Frontal cortex (tissue), 3 donors: ENCODE measurements at regions not wholly inside any gene's neighbourhood (a gene's known extent, or its start where the extent isn't known, plus 50 kb on each side); places are given as distances from the start of the nearest gene placed in this dataset.

ENCODE experiments used
- DNase-seq, 2 donors: peaks; one replicate each; pipeline ENCODE4 v3.0.0; 2012; ENCODE audit warnings: low spot score in 2 of 2
- FAIRE-seq: peaks from 2 replicates; lab custom pipeline; 2012; peaks lifted over from hg19 to GRCh38; lab: Jason Lieb, UNC
- donor health status: control.
- donor health status: control.
- donor health status: control.

DNA sequence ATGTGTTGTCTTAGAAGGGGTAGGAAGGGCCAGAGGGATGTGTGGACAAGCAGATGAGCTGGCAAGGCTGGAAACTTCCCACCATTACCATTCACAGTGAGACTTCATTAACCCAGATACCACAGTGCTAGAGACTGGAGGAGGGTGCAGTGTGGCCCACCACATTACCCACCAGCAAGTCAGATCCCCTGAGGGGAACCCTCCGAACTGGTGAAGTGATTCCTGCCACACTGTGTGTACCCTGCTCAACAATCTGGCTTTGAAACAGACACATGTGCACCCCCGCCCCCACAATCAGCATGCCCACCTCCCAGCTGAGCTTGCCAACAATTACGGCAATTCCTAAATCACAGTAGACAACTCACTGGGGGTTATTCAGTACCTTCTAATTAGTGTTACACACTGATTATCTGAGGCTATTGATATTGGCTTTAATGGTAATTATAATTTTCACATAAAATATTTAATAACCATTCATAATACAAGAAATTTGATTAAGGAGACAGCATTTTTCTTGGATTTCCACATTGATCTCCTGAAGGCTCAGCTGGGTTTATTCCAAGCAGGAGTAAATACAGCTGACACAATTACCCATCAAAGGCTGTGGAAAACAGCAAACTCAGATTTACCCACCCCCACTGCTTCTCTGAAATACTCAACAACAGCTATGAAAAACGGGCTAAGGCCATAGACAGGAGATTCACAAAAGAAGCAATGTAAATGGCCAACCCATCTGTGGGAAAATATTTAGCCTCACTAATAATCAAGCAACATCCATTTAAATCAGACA lies 169.3 kb upstream of the FSTL4 start:
- FAIRE-seq: no peak
- DNase-seq: no peak

DNA sequence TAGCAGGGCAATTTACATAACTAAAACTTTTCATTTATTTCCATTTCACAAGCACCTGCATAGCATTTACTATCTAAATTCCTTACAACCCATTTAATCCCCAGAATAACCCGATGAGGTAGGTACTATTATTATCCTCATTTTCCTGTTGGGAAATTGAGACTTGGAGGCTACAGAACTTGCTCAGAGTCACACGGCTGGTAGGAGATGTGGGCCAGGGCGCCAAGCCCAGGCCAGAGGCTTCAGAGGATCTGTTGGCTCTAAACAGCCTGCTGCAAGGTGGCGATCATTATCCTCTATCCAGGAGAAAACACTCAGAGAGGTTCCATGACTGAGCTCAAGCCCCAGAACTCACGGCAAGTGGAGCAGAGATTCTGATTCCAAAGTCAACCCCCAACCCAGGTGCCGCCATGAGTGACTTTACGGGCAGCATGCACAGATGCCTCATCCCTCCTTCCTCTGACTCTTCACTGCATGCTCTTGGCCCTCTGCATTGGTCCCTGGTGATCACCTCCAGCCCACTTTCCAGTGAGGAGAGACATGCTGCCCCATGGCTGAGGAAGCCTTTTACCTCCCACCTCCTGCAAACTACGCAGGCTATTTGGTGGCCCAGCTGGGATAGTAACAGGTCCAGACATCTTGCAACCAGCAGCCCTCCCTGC lies 168.4 kb upstream of the FSTL4 start:
- FAIRE-seq: no peak

DNA sequence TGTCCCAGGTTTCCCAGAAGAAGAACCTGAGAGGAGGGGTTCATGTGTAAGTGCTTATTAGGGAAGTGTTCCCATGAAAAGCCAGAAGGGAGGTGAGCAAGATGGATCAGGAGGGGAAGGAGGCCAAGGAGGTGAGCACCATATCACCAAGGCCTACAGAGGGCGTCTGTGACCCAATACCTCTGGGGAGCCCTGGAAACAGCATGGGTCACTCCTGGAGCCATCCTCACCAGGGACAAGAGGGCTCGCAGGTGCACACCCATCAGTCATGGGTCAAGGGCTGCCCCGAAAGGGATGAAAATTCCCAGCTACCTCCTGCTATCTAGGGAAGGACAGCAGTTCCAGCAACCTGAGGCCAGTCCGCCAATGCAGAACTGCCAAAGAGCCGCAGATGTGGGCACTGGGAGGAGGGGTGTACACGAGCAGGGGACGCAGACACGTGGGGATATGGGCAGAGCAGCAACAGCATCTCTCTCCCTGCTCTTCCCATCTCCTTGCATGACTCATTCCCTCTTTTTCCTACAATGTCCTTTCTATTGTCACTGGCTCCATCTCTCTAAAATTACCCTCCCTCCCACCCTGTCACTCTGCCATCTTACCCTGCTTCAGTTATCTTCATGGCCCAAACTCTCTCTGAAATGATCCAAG lies 167.6 kb upstream of the FSTL4 start:
- DNase-seq: no peak
- no peak for FAIRE-seq

More for the DNA sequence above, 168.4 kb upstream of the FSTL4 start:
- no peak for DNase-seq

DNA sequence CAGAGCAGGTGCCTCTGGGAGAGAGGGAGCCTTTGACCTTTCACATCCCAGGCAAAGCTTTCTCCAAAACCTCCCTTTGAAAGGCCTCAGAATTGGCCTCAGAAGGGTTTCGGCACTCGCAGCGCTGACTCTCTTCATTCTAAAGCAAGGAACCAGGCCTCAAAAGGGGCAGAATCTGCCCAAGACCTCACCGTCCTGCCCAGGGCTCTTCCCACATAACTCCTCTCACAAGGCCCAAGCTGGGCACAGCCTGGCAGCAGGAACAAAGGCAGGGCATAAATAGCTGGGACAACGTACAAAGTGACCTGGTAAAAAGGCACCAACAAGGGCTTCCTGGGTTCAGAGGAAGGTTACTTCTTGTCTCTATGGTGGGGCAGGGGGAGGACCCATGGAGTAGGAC lies 166.3 kb upstream of the FSTL4 start:
- DNase-seq (no peak), FAIRE-seq (no peak)

DNA sequence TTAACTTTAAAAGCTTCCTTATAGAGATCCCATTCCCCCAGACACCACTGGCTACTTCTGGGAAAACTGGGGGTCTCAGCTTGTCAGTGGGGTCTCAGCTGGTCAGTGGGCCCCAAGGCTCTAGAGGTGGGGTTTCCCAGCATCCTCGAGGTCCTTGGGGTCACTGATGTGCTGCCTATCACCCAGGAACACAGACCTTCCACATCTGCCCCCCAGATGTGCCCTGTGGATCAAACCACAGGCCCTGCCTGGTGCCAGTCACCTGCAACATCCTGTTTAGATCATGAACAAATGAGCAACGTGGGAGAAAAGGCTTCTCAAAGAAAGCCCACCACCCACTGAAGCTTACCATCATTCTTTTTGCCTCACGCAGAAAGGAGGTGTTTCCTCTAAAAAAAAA lies 165.6 kb upstream of the FSTL4 start:
- FAIRE-seq (no peak), DNase-seq (no peak)

DNA sequence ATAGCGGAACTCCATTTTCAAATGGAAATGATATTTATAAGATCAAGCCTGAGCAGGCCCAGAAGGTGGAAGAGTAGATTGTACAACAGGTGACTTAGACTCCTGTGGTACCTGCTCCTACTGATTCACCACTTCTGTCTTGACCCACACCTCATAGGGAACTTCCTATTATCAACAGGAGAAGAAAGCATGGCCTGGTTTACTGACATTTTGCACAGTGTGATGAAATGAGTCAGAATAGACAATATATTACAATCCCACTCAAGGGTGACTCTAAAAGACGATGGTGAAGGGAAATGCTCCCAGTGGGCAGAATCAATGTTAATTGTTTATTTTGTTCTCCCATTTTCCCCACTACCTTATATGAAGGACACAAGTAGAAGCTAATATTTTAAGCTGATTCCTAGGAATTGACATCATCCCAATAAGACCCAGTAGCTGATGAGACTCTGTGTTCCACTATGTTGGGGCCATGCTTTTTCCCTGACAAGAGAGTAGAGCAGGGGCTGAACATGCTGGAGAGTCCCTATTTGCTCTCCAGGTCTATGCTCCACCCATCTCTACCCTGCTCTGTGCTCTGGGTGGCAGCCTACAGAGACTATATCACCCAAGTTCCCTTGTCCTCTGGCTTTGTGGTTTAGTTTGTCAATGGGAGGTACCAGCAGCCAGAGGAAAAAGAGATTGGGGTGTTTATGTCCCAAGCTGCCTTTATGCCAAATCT lies 163.4 kb upstream of the FSTL4 start:
- DNase-seq: no peak
- FAIRE-seq: no peak

DNA sequence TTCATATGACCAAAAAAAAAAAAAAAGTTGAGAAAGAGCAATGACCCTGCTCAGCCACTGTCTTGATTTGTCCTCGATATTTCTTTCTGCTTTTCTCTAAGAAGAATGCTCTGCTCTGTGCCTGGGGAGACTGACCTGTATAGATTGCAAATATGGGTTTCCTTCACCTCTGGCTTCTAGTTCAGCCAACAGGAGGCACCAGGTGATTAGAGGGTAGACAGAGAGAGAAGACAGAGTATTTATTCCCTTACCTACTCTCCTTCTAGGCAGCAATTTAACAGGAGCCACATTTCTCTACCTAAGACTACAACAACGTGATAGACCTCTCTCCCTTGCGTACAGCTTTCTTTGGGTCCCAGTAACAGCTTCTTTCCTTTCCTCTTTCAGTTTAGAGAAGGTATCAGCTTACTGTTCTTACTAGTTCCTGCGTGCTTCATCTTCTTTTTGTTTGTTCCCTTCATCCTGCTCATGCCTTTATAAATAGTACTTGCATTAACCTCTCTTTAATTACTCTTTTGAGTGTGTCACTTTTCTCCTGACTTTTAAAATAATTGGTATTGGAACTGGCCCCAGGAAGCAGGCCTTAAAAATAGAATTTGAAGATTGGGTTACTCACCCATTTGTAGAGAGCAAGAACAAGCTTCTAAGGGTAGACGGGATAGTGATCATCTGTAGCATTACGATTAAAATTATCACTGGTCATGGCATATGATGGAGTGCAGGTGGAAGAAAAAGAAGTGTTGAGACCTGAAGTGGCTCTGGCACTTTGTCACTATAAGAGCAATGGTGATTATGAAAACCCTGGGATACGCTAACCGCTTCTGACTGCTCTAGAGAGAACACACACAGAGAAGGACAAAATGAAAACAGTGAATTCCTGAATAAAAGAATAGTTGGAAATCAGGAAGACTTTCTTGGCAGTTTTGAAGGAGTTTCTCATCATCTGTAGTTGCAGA lies 161.2 kb upstream of the FSTL4 start:
- FAIRE-seq (no peak), DNase-seq (no peak)

DNA sequence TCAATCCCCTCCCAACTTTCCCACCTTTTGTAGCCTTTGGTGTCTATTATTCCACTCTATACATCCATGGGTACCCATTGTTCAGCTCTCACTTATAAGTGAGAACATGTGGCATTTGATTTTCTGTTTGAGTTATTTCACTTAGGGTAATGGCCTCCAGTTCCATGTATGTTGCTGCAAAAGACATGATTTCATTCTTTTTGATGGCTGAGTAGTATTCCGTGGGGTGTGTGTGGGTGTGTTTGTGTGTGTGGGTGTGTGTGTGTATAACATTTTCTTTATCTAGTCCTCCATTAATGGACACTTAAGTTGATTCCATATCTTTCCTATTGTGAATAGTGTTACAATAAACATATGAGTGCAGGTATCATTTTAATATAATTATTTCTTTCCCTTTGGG lies 157.5 kb upstream of the FSTL4 start:
- DNase-seq: no peak
- FAIRE-seq: no peak

DNA sequence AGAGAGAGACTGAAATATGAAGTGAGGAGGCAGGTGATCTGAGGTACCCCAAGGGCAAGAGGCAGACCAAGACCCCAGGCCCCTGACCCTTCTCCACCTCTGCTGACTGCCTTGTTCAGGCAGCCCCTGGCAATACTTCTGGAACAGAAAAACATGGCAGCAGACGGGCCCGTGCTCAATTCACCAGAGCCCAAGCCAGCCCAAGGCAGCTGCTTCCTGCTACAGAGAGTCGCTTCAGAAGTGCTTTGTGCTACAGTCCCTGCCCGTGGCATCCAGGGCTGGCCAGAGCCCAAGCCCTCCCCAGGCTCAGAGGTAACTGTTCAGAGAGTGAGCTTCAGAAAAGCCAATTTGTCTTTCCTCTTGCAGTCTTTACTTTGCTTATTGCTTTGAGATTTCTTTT lies 151.4 kb upstream of the FSTL4 start:
- DNase-seq (no peak), FAIRE-seq (no peak)

DNA sequence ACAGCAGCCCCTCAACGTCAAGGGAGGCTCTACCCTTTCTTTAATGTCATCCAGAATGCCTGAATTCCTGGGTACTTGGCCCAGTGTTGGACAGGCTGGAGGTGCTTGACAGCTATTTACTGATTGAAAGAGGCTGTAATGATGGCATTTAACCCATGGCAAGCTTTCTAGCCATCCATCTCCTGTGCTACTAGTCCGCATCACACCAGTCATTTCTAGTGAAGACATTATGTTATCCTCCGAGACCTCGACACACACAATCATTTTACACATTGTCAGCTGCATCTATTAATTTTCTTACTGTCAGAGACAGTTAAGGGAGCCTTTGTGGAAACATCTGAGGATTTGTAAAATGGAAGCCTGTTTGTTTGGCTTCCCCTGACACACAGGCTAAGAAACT lies 149.3 kb upstream of the FSTL4 start:
- FAIRE-seq (no peak), DNase-seq (no peak)

DNA sequence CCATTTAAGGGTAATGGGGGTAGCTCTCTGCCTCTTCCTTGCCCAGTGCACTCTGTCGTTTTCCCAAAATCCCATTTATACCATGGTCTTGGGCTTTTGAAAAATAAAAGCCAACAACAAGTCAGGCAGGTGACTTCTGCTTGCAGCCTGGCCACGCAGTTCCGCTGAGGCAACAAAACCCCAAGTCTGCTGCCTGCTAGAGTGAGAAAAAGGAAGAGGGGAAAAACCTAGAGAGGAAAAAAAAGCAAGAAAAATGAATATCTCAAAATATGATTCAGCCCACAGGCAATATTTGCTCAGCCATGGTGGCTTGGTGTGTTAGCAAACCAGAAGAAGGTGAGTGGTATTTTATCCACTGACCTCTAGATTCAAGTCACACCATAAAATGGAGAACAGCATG lies 148.2 kb upstream of the FSTL4 start:
- FAIRE-seq: no peak
- DNase-seq: no peak

DNA sequence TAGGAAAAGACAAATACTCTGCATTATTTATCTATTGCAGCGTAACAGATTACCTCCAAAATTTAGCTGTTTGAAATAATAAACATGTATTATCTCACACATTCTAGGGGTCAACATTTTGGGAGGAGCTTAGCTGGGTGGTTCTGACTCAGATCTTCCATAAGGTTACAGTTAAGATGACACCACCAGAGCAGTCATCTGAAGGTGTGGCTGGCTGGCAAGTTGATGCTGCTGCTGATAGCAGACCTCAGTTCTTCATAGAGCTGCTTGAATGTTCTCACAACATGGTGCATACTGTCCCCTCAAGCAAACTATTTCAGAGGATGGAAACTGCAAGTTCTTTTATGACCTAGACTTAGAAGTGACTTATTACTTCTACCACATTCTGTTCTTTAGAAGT lies 146.3 kb upstream of the FSTL4 start:
- no peak for DNase-seq
- no peak for FAIRE-seq

DNA sequence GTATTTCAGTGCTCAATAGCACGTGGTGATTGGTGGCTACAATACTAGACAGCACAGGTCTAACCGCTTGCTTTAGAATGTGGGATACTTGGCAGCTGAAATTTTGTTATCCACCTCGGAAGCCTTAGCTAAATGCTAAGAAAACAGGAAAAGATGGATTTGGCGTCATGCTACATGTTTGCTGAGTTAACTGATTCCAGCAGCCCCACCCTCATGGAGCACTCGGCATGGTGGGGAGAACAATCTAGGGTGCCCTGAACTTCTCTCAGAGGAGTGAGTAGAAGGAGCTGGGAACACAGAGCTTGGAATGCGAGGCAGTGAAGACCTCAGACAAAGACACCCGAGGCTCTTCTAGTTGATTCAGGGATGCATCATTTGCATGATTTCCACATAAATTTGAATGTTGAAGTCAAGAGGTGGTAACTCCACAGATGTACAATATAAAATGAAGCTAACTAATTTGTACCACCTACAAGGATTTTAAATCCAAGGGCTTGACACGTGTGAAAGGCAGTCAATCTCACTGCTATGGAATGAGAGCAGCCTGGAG lies 145.1 kb upstream of the FSTL4 start:
- FAIRE-seq (no peak), DNase-seq (no peak)

DNA sequence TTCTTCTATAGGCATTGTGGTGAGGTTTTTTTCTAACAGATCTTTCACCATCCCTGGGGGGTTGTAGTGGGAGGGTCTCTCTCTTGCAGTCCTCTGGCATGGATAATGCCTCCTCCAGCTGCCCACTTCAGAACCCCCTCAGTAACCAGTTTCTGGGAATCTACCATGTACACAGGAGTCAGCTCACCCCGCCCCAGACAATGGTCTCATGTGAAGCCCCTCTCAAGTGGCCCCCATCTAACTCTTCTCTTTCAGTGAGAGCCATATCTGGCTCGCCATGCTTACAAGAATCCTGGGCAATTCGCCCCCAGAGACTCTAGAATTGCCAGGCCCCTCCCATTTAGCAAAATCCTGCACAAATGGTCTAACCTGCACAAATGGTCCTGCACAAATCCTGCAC lies 144.4 kb upstream of the FSTL4 start:
- DNase-seq (no peak), FAIRE-seq (no peak)

DNA sequence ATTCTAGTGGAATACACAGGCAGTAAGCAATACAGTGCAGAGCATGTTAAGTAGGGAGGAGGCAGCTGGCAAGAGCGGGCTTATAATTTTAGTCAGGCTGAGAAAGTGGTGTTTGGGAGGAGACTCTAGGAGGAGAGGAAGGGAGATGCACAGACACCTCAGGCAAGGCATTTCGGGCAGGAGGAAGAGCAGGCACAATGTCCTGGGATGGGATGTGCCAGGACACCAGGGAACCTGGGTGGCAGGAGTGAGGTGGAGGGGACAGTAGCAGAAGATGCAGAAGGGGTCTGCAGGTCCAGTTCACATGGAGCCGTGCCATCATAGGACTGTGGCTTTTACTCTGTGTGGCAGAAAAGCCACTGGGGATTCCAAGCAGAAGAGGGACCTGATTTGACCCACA lies 143.7 kb upstream of the FSTL4 start:
- DNase-seq (no peak), FAIRE-seq (no peak)

DNA sequence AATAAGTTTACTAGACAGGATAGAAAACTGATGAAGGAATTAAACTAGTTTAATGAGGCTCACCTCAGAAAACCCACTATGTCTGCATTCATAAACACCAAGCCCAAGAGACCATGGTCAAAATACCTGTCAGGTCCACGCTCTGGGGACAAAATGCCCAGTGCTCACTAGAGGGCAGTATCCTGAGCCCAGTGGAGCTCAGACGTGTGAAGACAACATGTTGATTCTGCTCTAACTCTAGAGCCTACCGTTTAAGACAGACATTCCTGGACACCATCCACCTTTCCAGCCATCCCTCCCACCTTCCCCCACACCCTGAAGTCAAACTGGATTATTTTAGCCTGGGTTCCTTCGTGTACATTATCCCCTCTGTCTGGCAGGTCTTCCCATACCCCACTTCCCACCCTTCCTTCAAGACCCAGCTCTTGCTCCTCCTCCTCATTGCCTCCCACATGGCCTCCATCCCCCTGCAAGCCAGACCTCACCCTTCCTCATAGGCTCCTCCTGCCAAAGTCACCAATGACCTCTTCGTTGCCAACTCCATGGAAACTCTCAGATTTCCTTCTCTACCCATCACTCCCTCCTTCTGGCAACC lies 142.3 kb upstream of the FSTL4 start:
- DNase-seq (no peak), FAIRE-seq (no peak)

DNA sequence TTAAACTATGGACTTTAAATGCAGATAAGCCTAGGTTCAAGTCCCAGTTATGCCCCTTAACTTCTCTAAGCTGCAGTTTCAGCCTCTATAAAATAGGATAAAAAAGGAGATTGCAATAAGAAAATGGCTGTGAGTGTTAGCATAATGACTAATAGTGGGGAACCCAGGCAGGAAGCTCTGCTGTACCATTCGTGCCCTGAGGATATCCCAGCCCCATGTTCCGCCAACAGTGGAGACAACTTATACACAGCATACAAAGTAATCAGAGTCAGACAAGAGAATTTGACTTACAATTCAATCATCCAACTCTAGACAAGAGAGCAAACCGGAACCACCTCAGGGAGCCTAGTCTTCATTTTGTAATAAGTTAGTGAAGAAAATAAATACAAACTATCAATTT lies 141.5 kb upstream of the FSTL4 start:
- FAIRE-seq (no peak), DNase-seq (no peak)

DNA sequence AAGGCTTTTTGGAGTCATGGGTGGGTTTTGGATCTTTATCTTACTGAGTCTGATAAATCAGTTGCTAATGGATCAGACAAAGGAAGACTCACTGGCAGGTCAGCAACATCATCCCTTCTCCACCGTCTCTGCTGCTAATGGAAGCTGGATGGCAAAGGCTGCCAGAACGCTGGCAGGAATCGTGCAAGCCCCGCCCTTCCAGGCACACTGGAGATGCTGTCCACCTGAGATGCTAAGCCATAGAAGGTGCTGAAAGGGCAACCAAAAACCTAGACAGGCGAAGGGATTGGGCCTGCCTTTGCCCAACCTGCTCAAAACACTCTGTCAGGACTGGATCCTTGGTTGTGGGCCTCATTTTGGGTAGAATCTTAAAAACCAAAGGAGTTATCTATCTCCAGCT lies 139.5 kb upstream of the FSTL4 start:
- FAIRE-seq: no peak

DNA sequence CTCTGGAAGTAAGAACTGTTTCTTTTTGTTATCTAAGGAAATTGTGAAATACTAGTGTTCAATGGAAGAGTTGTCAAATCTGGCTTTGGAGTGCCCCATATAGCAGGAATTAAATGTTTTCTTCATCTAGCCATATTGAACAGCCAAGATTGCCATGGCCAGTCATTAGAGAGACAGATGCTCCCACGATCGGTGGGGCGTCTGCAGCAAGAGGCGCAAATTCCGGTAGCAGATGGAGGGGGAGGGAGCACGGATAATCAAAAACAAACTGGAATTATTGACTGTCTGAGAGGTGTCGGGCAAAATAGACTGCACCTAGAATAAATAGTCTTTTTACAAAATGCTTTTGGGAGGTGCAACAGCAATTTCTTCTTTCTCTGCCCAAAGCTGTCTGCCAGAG lies 139.1 kb upstream of the FSTL4 start:
- DNase-seq (no peak), FAIRE-seq (no peak)

More for the DNA sequence above, 139.5 kb upstream of the FSTL4 start:
- no peak for DNase-seq
